Hepatic stellate cell (primary cell): ENCODE measurements at regions not wholly inside any gene's neighbourhood (a gene's known extent, or its start where the extent isn't known, plus 50 kb on each side); places are given as distances from the start of the nearest gene placed in this dataset.
A peak's percentile ranks its signal among the peaks of the same experiment; 100 is the strongest.
"Not testable (repeated sequence)": the region's sequence is repeated elsewhere in the genome, so short reads cannot be mapped to it uniquely, and the experiment has no call there.

Source experiments
- DNase-seq: peaks from one replicate; pipeline ENCODE4 v3.0.0; 2011; ENCODE audit warnings: low spot score

- no peak for DNase-seq
Observed at GRCh38 chr4:38519666-38520065, 144.3 kb upstream of the KLF3 start.

GRCh38 chr4:38523054-38523453, 140.9 kb upstream of the KLF3 start:
- no peak for DNase-seq

GRCh38 chr4:38523524-38524448, 140.2 kb upstream of the KLF3 start:
- no peak for DNase-seq

GRCh38 chr4:38526412-38526811, 137.6 kb upstream of the KLF3 start:
- no peak for DNase-seq

- no peak for DNase-seq
Observed at GRCh38 chr4:38529189-38530115, 134.5 kb upstream of the KLF3 start.

GRCh38 chr4:38530486-38530885, 133.5 kb upstream of the KLF3 start:
- DNase-seq = no peak

GRCh38 chr4:38531141-38531727, 132.8 kb upstream of the KLF3 start:
- DNase-seq = no peak

- DNase-seq = no peak
Observed at GRCh38 chr4:38532908-38533499, 131.0 kb upstream of the KLF3 start.

- DNase-seq = no peak
Observed at GRCh38 chr4:38534344-38535045, 129.5 kb upstream of the KLF3 start.

- not testable (repeated sequence) for DNase-seq
Observed at GRCh38 chr4:38535071-38535470, 128.9 kb upstream of the KLF3 start.

GRCh38 chr4:38535717-38536116, 128.3 kb upstream of the KLF3 start:
- DNase-seq = no peak

GRCh38 chr4:38536716-38537115, 127.3 kb upstream of the KLF3 start:
- DNase-seq = no peak

- no peak for DNase-seq
Observed at GRCh38 chr4:38537666-38538065, 126.3 kb upstream of the KLF3 start.

GRCh38 chr4:38538517-38538916, 125.5 kb upstream of the KLF3 start:
- DNase-seq = no peak

- no peak for DNase-seq
Observed at GRCh38 chr4:38539501-38539900, 124.5 kb upstream of the KLF3 start.

GRCh38 chr4:38547052-38547451, 116.9 kb upstream of the KLF3 start:
- DNase-seq = no peak

- DNase-seq = no peak
Observed at GRCh38 chr4:38548256-38548655, 115.7 kb upstream of the KLF3 start.

- DNase-seq = no peak
Observed at GRCh38 chr4:38559374-38559773, 104.6 kb upstream of the KLF3 start.

- DNase-seq = no peak
Observed at GRCh38 chr4:38560340-38560739, 103.7 kb upstream of the KLF3 start.

- no peak for DNase-seq
Observed at GRCh38 chr4:38560768-38561558, 103.0 kb upstream of the KLF3 start.

- DNase-seq = peak; percentile 32
Observed at GRCh38 chr4:38562751-38563198, 101.2 kb upstream of the KLF3 start.
